Body of pancreas (tissue), 4 donors: ENCODE measurements at regions not wholly inside any gene's neighbourhood (a gene's known extent, or its start where the extent isn't known, plus 50 kb on each side); places are given as distances from the start of the nearest gene placed in this dataset.

Experiments used
- CTCF ChIP-seq, 7 experiments: fragments of 450-650 bp in 4 of 7; fragments of 200-600 bp in 3 of 7; sonication (generic) in 3 of 7; IDR thresholded peaks; one replicate each; pipeline ENCODE4 v1.5.1; 2016 to 2019; ENCODE audit warnings: antibody characterized with exemption in 7 of 7
- POLR2A ChIP-seq, 3 donors: fragments of 450-650 bp; IDR thresholded peaks; one replicate each; pipeline ENCODE4 v1.6.1; 2016; ENCODE audit warnings: antibody characterized with exemption in 3 of 3, mild to moderate bottlenecking in 2 of 3

DNA sequence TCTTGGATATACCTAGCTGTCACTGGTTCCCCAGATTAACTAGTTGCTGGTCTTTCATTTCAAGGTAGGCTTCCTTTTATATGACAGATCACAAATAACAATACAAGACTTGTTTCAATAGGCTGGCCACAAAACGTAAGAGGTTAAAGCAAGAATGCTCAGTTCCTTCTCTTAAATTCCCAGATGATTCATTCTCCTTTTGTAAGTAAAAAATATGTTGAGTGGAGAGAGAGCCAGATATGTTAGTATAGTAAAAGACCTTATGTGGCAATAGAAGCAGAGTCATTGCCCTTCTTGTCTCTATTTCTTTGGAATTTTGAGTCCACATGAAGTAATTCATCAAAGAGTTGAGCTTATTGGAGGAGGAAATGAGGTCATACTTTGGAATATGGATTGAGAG lies 939.0 kb upstream of the ATXN7L3B start:
- TF ChIP-seq POLR2A (IDR thresholded peaks at IDR 0.05): no peak
- no peak for TF ChIP-seq CTCF (IDR thresholded peaks at IDR 0.05)
